ENCODE measurements at regions not wholly inside any gene's neighbourhood (a gene's known extent, or its start where the extent isn't known, plus 50 kb on each side); places are given as distances from the start of the nearest gene placed in this dataset.

GRCh38 chr14:37776791-37777499 lies 181.5 kb downstream of the TTC6 start (continued):
- TF ChIP-seq MAX (IDR thresholded peaks at IDR 0.05) (no peak), CREBL2 (CRISPR knock-in tag; IDR thresholded peaks at IDR 0.05; ENCODE audit: borderline replicate concordance) (no peak), SAP130 (CRISPR knock-in tag; IDR thresholded peaks at IDR 0.05; ENCODE audit: low read depth) (peak; percentile 32; the same call in 1 of the 2 replicates), AFF4 (CRISPR knock-in tag; IDR thresholded peaks at IDR 0.05) (no peak), ARID5B (CRISPR knock-in tag; IDR thresholded peaks at IDR 0.05) (peak; percentile 95), SOX5 (CRISPR knock-in tag; IDR thresholded peaks at IDR 0.05; ENCODE audit: borderline replicate concordance) (peak; percentile 84), RBFOX2 (IDR thresholded peaks at IDR 0.05; ENCODE audit: low read depth, low read length) (no peak), THRA (CRISPR knock-in tag; IDR thresholded peaks at IDR 0.05; ENCODE audit: borderline replicate concordance) (peak; percentile 9; the same call in 1 of the 2 replicates), ZFP91 (CRISPR knock-in tag; IDR thresholded peaks at IDR 0.05; ENCODE audit: borderline replicate concordance) (no peak), ZNF256 (CRISPR knock-in tag; conservative IDR thresholded peaks at IDR 0.05) (no peak), ZNF18 (CRISPR knock-in tag; IDR thresholded peaks at IDR 0.05; ENCODE audit: insufficient replicate concordance) (no peak), BRCA1 (CRISPR knock-in tag; IDR thresholded peaks at IDR 0.05) (no peak), BCL3 (CRISPR knock-in tag; IDR thresholded peaks at IDR 0.05) (no peak), ZBTB38 (CRISPR knock-in tag; IDR thresholded peaks at IDR 0.05) (no peak)
